HG03575 (cell line): ENCODE measurements at regions not wholly inside any gene's neighbourhood (a gene's known extent, or its start where the extent isn't known, plus 50 kb on each side); places are given as distances from the start of the nearest gene placed in this dataset.

ENCODE experiments used
- ATAC-seq: cut with Tn5 transposase; IDR thresholded peaks from one replicate; pipeline ENCODE4 v1.9.1; 2021; ENCODE audit not compliant: unreplicated experiment, insufficient number of reproducible peaks, low FRiP score; ENCODE audit errors: extremely low read depth

DNA sequence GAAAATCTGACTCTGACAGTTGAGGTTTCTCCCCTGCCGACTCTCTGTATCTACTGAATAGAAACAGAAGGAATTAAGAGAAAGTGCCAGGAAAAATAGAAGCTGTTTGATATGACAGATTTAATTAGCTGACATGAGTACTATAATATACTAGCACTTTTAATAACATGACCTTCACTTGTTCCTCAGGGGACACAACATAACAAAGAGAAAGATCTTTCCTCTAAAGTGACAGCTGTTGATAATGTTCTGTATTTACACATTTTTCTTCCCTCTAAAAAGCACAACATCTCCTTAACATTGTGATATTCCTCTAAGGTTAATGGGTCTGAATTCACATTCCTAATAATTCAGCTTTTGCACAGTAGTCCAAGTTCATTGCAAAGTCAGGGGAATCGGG, 1136.0 kb downstream of the PCDH17 start:
- no peak for ATAC-seq

DNA sequence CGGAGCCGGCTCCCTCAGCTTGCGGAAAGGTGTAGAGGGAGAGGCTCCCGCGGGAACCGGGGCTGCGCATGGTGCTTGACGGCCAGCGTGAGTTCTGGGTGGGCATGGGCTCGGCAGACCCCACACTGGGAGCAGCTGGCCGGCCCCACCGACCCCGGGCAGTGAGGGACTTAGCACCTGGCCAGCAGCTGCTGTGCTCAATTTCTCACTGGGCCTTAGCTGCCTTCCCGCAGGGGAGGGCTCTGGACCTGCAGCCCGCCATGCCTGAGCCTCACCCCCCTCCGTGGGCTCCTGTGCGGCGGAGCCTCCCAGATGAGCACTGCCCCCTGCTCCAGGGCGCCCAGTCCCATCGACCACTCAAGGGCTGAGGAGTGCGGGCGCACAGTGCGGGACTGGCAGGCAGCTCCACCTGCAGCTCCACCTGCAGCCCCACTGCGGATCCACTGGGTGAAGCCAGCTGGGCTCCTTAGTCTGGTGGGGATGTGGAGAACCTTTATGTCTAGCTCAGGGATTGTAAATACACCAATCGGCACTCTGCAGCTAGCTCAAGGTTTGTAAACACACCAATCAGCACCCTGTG, 1141.8 kb downstream of the PCDH17 start:
- no peak for ATAC-seq

DNA sequence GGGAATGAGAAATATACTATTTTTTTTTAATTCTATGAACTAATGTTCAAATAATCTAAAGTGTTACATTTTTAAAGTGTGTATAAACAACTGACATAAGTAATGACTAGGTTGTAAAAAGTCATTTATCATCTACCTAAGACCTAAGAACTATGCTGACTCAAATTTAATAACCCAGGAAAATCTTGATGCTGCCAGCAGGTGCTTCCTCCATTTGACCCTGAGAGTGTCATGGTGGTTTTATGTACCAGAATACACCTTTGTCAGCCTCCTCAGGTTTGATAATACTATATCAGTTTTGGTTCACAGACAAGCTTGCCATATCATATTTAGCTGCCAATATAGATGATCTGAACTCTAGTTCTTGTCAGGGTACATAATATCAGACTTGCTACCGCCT, 1151.2 kb downstream of the PCDH17 start:
- ATAC-seq: no peak

DNA sequence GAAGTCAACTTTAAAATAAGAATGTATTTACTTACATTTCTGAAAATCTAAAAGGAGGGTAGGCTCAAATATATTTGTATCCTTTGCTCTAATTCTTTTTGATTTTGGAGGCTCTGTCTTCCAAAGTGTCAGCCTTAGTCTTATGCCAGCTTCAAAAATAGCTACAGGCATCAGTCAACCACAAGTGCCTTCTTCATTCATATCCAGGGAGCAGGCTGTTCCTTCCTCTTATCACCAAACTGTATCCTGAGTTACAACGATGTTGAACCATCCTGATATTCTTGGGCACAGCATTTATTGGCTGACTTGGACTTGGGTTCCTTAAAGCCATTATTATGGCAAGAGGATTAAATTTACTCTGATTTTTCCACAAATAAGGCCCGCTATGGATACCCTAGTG, 1161.3 kb downstream of the PCDH17 start:
- ATAC-seq: no peak

DNA sequence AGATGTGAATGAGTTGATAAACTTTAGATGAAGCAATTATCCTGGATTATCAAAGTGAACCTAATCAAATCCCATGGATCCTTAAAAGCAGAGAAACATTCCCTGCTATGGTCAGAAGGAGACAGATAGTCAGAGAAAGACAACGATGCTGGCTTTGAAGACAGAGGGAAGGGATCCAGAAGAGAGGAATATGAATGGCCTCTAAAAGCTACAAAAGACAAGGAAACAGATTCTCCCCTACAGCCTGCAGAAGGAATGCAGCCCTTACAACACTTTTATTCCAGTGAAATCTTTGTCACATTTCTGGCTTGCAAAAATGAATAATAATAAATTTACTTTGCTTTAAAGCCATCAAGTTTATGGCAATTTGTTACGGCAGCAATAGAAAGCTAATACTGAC, 1164.2 kb downstream of the PCDH17 start:
- ATAC-seq: no peak

DNA sequence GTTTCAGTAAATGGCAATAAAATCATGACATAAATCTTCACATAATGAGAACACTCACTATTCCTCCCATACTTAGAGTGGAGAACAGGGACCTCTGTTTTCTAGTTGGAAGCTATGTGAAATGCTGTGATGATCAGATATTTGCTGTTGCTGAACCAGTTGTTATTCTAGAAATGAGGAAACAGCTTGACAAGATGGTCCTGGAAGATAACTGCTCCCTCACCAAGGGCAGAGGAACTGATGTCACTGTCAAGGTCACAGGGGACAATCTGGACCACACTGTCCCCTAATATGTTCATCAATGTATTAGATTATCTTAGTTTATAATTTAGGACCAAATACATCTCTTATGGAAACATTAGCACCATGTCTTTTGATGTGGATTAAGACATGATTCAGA, 1173.3 kb downstream of the PCDH17 start:
- ATAC-seq: no peak

DNA sequence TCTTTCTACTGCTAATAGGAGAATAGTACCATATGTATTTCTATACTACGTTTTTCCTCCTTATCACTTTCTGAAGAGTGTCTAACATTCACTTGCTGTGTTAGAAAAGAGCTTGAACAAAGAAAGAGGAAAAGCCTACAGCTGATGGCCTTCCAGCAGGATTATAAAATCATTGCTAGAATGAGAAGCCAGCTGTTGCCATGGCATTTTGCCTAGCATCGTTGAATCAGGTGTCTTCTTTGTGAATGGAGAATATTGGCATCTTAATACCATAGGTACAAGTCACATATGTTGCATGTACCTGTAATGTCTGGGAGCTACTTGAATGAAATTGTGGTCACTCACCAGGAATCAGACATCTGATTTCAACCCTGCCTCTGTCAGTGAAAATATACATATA, 1174.9 kb downstream of the PCDH17 start:
- no peak for ATAC-seq

DNA sequence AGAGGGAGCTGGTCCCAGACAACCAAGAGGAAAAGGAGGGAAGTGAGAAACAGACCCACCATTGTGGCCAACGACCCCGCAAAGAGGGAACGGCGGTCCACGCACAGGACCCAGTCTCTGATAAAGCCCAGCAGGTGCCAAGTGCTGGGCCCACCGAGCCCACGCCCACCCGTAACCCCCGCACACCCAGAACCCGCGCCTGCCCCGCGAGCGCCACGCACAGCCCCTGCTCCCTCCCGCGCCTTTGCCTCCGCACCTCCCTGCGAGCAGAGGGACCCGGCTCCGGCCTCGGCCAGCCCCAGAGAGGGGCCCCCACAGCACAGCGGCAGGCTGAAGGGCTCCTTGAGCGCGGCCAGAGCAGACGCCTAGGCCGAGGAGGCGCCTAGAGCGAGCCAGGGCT, 1192.2 kb downstream of the PCDH17 start:
- no peak for ATAC-seq

DNA sequence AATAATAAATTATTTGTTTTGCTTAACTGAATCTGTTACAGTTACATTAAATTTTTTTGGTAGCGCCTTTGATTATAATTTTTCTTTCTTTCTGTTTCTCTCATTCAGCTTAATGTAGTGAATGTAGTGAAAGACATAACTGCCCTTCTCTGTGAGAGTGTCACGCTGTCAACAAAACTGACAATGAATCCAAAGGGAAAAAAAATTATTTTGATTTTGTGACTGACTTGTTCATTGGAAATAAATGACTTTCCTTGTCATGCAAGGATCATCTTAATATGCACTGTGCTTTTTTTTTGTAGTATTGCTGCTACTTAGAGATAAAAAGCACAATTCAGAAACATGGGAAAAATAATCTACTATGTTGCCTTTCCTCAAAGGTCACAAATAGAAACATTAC, 1196.4 kb downstream of the PCDH17 start:
- ATAC-seq: no peak

DNA sequence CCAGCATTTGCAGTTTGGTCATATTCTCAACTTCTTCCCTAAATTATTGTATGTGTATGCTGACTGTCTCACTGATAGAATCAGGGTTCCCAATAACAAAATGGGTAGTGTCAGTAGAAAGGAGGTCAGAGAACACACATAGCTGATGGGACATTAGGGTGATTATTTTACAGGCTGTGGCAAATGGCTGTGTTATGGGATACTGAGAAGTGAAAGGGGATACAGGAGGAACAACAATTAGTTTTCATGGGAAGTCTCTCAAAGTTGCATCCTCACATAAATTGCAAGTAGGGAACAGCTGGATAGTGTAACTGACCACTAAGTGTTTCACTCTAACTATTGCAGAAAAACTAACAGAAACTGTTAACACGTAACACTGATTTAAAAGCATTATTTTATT, 1199.3 kb downstream of the PCDH17 start:
- no peak for ATAC-seq

DNA sequence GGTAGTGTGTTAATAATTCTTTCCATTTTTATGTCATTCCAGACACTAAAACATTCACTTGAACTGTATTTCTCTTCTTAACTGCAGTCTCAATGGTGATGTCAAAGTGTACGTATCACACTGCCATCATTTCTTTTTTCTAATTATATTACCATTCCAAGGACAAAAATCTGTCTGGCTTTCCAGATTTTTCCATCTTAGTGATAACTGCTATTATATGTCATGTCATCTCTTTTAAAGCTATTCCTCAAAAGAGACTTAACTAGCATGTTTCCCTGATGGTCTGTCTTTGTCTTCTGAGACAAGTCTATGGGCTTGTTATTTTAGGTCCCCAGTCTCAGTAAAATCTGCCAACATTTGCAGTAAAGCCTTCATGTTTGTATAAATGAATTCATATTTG, 1207.1 kb downstream of the PCDH17 start:
- no peak for ATAC-seq

DNA sequence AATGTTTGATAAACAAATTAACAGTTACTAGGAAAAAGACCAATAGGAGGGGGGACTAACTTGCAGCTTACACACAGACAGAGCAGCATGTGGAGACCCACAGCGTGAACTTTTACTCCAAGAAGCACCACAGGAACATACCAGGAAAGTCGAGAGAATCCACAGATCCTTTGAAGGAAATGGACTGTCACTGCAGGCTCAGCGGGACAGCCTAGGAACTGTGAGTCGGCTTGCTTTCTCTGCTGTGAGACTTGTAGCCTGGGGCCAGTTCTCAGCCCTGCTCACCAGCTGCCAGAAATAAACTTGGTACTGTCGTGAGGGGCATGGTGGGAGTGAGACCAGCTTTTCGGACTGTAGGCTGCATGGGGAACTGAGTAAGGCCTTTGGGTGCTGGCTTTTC, 1211.5 kb downstream of the PCDH17 start:
- no peak for ATAC-seq

DNA sequence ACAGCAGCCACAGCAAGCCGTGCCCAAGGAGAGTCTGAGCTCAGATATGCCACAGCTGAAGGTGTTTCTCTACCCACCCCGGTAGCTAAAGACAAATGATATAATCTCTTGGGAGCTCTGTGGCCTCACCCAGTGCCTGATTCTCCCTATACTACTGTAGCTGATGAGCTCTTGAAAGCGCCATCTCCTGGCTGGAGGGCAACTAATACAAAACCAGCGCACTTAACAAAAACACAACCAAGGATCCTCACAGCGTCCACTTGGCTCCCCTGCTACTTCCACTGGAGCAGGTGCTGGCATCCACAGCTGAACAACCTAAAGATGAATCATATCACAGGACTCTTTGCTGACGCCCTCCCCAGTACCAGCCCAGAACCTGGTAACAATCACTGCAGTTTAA, 1212.0 kb downstream of the PCDH17 start:
- ATAC-seq: no peak

DNA sequence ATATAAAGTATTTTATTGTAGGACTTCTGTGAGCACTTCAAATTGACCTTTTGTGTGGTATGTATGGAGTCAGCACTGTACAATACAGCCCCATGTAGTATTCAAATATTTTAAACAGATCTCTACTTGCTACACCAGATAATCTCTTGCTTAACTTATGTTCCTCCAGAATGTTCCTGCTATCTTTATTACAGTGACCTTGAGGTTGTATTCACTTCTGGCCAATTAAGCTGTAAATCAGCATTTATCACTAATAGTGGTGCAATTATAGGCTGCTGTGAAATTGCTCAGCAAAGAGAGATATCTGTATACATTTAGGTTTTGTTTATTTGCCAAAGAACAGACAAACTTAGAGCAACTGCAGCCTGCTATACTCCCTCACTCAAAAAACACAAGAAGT, 1218.6 kb downstream of the PCDH17 start:
- no peak for ATAC-seq

DNA sequence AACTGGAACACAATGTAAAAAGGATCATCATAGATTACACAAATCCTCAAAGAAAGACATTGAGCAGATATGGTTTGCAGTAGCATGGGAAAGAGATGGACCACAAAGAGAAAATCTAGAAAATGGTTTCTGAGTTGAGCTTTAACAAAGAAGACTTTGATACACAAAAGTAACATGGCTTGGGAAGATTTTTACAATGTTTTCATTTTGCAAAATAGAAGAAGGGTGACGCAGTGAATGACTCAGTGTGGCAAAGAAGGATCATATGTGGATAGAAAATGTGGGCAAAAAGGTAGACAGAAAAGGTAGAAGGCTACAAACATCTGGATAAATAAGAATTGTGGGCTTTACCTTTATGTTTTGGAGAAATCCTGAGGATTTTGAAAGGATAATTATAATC, 1220.5 kb downstream of the PCDH17 start:
- no peak for ATAC-seq

DNA sequence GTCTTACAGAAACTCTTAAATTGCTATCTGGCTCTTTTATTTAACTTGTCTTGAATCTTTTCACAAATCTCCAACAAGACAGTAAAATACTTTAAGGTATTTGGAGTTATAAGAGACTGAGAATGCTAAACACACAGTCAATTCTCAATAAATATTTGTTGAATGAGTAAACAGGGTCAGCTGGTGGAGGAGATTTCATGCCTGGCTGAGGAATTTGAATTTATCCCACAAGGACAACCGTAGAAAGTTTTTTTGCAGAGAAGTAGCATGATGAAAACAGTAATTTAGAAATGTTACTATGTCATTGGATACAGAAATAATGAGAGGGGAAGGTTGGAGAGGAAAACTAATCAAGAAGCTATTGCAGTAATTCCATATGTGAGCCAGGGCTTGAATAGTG, 1223.7 kb downstream of the PCDH17 start:
- no peak for ATAC-seq

DNA sequence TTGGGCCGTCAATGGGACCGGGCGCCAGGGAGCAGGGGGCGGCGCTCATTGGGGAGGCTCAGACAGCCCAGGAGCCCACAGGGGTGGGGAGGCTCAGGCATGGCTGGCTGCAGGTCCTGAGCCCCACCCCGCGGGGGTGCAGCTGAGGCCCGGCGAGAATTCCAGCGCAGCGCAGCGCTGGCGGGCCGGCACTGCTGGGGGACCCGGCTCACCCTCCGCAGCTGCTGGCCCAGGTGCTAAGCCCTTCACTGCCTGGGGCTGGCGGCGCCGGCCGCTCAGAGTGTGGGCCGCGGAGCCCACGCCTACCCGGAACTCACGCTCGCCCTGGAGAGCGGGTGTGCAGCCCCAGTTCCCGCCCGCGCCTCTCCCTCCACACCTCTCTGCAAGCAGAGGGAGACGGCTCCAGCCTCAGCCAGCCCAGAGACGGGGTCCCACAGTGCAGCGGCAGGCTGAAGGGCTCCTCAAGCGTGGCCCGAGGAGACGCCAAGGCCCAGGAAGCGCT, 1227.4 kb downstream of the PCDH17 start:
- no peak for ATAC-seq

DNA sequence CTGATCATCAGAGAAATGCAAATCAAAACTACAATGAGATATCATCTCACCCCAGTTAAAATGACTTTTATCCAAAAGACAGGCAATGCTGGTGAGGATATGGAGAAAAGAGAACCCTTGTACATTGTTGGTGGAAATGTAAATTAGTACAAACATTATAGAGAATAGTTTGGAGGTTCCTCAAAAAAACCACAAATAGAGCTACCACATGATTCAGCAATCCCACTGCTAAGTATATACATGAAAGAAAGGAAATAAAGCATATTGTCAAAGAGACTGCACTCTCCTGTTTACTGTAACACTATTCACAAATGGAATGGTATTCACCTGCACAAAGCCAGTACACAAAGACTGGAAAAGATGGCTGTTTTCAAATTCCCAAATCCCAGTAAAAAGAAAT, 1233.7 kb downstream of the PCDH17 start:
- ATAC-seq: no peak

DNA sequence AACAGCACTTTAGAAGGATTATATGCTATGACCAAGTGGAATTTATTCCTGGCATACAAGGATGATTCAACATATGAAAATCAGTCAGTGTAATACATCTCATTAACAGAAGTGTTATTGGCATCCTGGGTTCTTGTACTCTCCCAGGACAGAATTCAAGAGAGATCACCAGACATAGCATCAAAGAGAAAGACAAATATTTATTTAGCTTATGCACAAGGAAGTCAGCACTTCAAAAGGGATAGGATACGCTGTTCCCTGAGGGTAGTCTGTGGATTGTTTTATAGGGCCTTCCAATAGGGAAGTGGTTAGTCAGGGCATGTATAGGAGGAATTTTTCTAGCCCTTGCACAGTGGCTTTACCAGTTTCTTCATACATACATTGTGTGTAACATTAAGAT, 1238.0 kb downstream of the PCDH17 start:
- ATAC-seq: no peak

DNA sequence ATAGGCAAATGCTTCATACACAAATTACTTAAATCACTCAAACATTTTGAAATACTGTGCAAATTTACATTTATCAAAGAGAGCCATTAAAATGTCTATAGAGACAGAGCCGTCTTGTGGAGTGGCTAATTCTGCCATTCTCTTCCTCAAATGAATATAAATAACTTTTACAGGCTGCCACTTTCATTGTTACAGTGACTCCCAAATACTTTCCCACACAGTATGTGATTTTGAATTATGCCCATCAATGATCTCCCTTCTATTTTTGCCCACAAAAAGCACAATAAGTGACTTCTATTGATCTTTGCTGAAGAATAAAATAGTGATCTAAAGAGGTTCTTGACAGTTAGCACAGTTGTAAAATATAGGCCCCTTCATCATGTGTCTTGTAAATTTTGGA, 1244.9 kb downstream of the PCDH17 start:
- no peak for ATAC-seq

DNA sequence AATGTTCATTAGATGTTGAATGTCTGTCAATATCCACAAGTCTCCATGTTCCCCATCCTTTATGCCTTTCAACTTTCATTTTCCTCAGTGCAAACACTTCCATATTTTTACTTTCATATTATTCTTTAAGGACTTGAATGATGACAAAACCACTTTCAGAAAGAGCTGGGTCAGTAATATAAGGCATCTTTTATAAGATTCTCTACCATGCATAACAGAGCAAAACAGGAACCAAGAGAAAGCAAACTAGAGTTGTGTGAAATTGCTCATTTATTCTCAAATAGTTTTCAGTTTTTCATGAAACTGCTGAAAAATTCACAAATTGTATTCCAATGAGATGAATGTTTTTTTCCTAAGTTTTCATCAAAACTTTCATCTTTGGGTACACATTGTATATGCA, 1247.6 kb downstream of the PCDH17 start:
- no peak for ATAC-seq

DNA sequence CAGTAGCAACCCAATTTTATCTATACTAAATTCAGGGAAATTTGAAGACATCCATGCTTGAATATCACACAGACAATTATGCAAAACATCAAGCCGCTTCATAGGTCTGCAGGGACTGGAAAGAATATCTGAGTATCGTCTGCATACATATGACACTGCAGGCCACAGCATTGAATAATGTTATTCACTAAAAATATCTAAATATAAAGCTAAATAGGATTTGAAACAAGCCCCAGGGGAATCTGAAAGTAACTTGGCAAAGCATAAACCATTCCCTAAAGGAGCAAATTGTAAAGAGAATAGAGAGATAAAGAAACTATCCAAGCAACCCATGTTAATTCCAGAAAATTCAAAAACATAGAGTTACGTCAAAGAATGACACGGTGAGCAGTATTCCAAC, 1251.0 kb downstream of the PCDH17 start:
- ATAC-seq: no peak
